Activated CD8-positive, alpha-beta memory T cell treated with anti-CD3 and anti-CD28 coated beads for 36 hours (primary cell): ENCODE measurements at regions not wholly inside any gene's neighbourhood (a gene's known extent, or its start where the extent isn't known, plus 50 kb on each side); places are given as distances from the start of the nearest gene placed in this dataset.

Source experiments
- CTCF ChIA-PET: fragments of 350-600 bp; sonication (Branson Sonifier 250); formaldehyde crosslinking; loops from one replicate; lab custom pipeline; 2021; ENCODE audit warnings: antibody characterized with exemption; lab: Charles Lee
- POLR2A ChIA-PET: fragments of 350-600 bp; sonication (Branson Sonifier 250); formaldehyde crosslinking; loops from one replicate; lab custom pipeline; 2021; ENCODE audit warnings: antibody characterized with exemption; lab: Charles Lee

GRCh38 chr5:68950930-68951329 is 142.9 kb upstream of the SLC30A5 start:
- CTCF ChIA-PET, result no interaction called here
- POLR2A ChIA-PET, result no interaction called here

GRCh38 chr5:68953231-68953874 is 140.5 kb upstream of the SLC30A5 start:
- POLR2A ChIA-PET, result no interaction called here
- CTCF ChIA-PET, result no interaction called here

- CTCF ChIA-PET, result no interaction called here
- POLR2A ChIA-PET, result no interaction called here
Observed at GRCh38 chr5:68953875-68954617, 139.8 kb upstream of the SLC30A5 start.

GRCh38 chr5:68954618-68954910 is 139.2 kb upstream of the SLC30A5 start:
- ChIA-PET POLR2A (no interaction called here), CTCF (no interaction called here)

GRCh38 chr5:68957591-68957990 is 136.2 kb upstream of the SLC30A5 start:
- POLR2A ChIA-PET, result no interaction called here

GRCh38 chr5:68958428-68958827 is 135.4 kb upstream of the SLC30A5 start:
- ChIA-PET POLR2A (no interaction called here), CTCF (no interaction called here)

More at GRCh38 chr5:68957591-68957990, 136.2 kb upstream of the SLC30A5 start:
- CTCF ChIA-PET, result no interaction called here

GRCh38 chr5:68960456-68960855 is 133.4 kb upstream of the SLC30A5 start:
- POLR2A ChIA-PET, result no interaction called here
- CTCF ChIA-PET, result no interaction called here

GRCh38 chr5:68960961-68961360 is 132.9 kb upstream of the SLC30A5 start:
- ChIA-PET CTCF (no interaction called here), POLR2A (no interaction called here)

- ChIA-PET CTCF (no interaction called here), POLR2A (no interaction called here)
Observed at GRCh38 chr5:68961762-68962161, 132.1 kb upstream of the SLC30A5 start.

- CTCF ChIA-PET, result interaction anchor here (0.6 kb wide), 1 partner anchor 709 kb away, joined by 4 read pairs; no protein-coding TSS in a partner anchor
Observed at GRCh38 chr5:68962757-68963484, 130.9 kb upstream of the SLC30A5 start.

GRCh38 chr5:68964679-68965078 is 129.1 kb upstream of the SLC30A5 start:
- POLR2A ChIA-PET, result no interaction called here
- CTCF ChIA-PET, result no interaction called here

More at GRCh38 chr5:68962757-68963484, 130.9 kb upstream of the SLC30A5 start:
- POLR2A ChIA-PET, result no interaction called here

- CTCF ChIA-PET, result no interaction called here
- POLR2A ChIA-PET, result no interaction called here
Observed at GRCh38 chr5:68965926-68966325, 127.9 kb upstream of the SLC30A5 start.

GRCh38 chr5:68966596-68966995 is 127.2 kb upstream of the SLC30A5 start:
- CTCF ChIA-PET, result no interaction called here
- POLR2A ChIA-PET, result no interaction called here

- POLR2A ChIA-PET, result no interaction called here
- CTCF ChIA-PET, result interaction anchor here (1.1 kb wide), 1 partner anchor 9 kb away, joined by 5 read pairs; no protein-coding TSS in a partner anchor
Observed at GRCh38 chr5:68968429-68968828, 125.4 kb upstream of the SLC30A5 start.

GRCh38 chr5:68970617-68971016 is 123.2 kb upstream of the SLC30A5 start:
- CTCF ChIA-PET, result no interaction called here
- POLR2A ChIA-PET, result no interaction called here

GRCh38 chr5:68973696-68974095 is 120.1 kb upstream of the SLC30A5 start:
- ChIA-PET CTCF (no interaction called here), POLR2A (no interaction called here)

- POLR2A ChIA-PET, result no interaction called here
Observed at GRCh38 chr5:68983043-68983442, 110.8 kb upstream of the SLC30A5 start.

GRCh38 chr5:68983959-68984358 is 109.9 kb upstream of the SLC30A5 start:
- POLR2A ChIA-PET, result no interaction called here
- CTCF ChIA-PET, result interaction anchor here (0.7 kb wide), 1 partner anchor 168 kb away, joined by 3 read pairs; no protein-coding TSS in a partner anchor

More at GRCh38 chr5:68983043-68983442, 110.8 kb upstream of the SLC30A5 start:
- CTCF ChIA-PET, result no interaction called here

GRCh38 chr5:68991279-68992084 is 102.3 kb upstream of the SLC30A5 start:
- ChIA-PET POLR2A (no interaction called here), CTCF (no interaction called here)

GRCh38 chr5:68994645-68995044 is 99.2 kb upstream of the SLC30A5 start:
- POLR2A ChIA-PET, result no interaction called here
- CTCF ChIA-PET, result no interaction called here
